H1 (cell line): ENCODE measurements at regions not wholly inside any gene's neighbourhood (a gene's known extent, or its start where the extent isn't known, plus 50 kb on each side); places are given as distances from the start of the nearest gene placed in this dataset.

Experiments used
- CTCF ChIA-PET: fragments of 300-600 bp; sonication (Branson Sonifier 250); formaldehyde crosslinking; loops from one replicate; lab custom pipeline; 2021; ENCODE audit not compliant: partially characterized antibody; lab: Charles Lee
- POLR2A ChIA-PET: fragments of 300-600 bp; sonication (Branson Sonifier 250); formaldehyde crosslinking; loops from one replicate; lab custom pipeline; 2021; ENCODE audit warnings: inconsistent platforms; ENCODE audit not compliant: partially characterized antibody; lab: Charles Lee
- DNase-seq, 2 experiments: peaks; one replicate each; pipeline versions ENCODE4 v3.0.0 to v3.0.0-alpha.2; 2010 to 2022; ENCODE audit warnings: low spot score in 2 of 2, low read depth in 1 of 2, mixed read lengths in 1 of 2
- FAIRE-seq: peaks from 2 replicates; lab custom pipeline; 2011; peaks lifted over from hg19 to GRCh38; lab: Jason Lieb, UNC
- H2AFZ ChIP-seq: 2 replicates; pipeline ENCODE4 v1.8.1; 2012; ENCODE audit warnings: low read length, inconsistent platforms
- H2AK5ac ChIP-seq: 2 replicates; pipeline ENCODE4 v1.6.1; 2013; ENCODE audit warnings: low read depth, low read length
- H2BK120ac ChIP-seq: replicated peaks from 2 replicates; pipeline ENCODE3; 2013; ENCODE audit warnings: low read depth, low read length, inconsistent platforms
- H2BK12ac ChIP-seq: 2 replicates; pipeline ENCODE4 v1.6.1; 2013; ENCODE audit warnings: low read depth, low read length
- H2BK15ac ChIP-seq: 2 replicates; pipeline ENCODE4 v1.6.1; 2013; ENCODE audit warnings: low read length
- H2BK20ac ChIP-seq: 2 replicates; pipeline ENCODE4 v1.6.1; 2013; ENCODE audit warnings: low read length
- H2BK5ac ChIP-seq: 2 replicates; pipeline ENCODE4 v1.6.1; 2013; ENCODE audit warnings: low read depth, low read length
- H3K14ac ChIP-seq: 2 replicates; pipeline ENCODE4 v1.6.1; 2013; ENCODE audit warnings: inconsistent platforms; ENCODE audit not compliant: insufficient read length
- H3K18ac ChIP-seq: 2 replicates; pipeline ENCODE4 v1.6.1; 2013; ENCODE audit warnings: low read length; ENCODE audit errors: extremely low read depth
- H3K23ac ChIP-seq: 2 replicates; pipeline ENCODE4 v1.6.1; 2013; ENCODE audit warnings: inconsistent platforms; ENCODE audit not compliant: insufficient read length
- H3K23me2 ChIP-seq: 2 replicates; pipeline ENCODE4 v1.6.1; 2013; ENCODE audit warnings: low read depth, low read length
- H3K27ac ChIP-seq: 2 replicates; pipeline ENCODE4 v1.6.1; 2011; ENCODE audit warnings: low read depth, low read length, inconsistent platforms
- H3K27me3 ChIP-seq, 4 experiments: replicated peaks in 1 of 4; 1 replicate in 1 of 4; 2 replicates in 3 of 4; pipeline versions ENCODE4 v1.6.1 to v1.8.1; 2011 to 2013; ENCODE audit warnings: low read length in 3 of 4, mild to moderate bottlenecking in 3 of 4, inconsistent platforms in 2 of 4, mixed read lengths in 2 of 4, moderate library complexity in 1 of 4; ENCODE audit not compliant: control insufficient read depth in 3 of 4, insufficient read depth in 3 of 4; ENCODE audit errors: extremely low read depth in 1 of 4
- H3K36me3 ChIP-seq, 4 experiments: 2 replicates each; pipeline versions ENCODE4 v1.6.1 to v1.8.1; 2011 to 2013; ENCODE audit warnings: mild to moderate bottlenecking in 4 of 4, low read length in 3 of 4, moderate library complexity in 2 of 4, control low read depth in 1 of 4, inconsistent platforms in 1 of 4; ENCODE audit not compliant: insufficient read depth in 4 of 4, control insufficient read depth in 2 of 4
- H3K4ac ChIP-seq: replicated peaks from 2 replicates; pipeline ENCODE3; 2013; ENCODE audit warnings: low read length, low read depth, mixed read lengths, inconsistent platforms; ENCODE audit not compliant: insufficient read length
- H3K4me1 ChIP-seq, 4 experiments: replicated peaks in 1 of 4; 1 replicate in 1 of 4; 2 replicates in 3 of 4; pipeline versions ENCODE4 v1.6.1 to v1.8.1; 2011 to 2013; ENCODE audit warnings: low read length in 3 of 4, inconsistent platforms in 2 of 4, mixed read lengths in 1 of 4; ENCODE audit not compliant: insufficient read depth in 4 of 4, control insufficient read depth in 3 of 4
- H3K4me2 ChIP-seq, 2 experiments: 2 replicates each; pipeline versions ENCODE4 v1.6.1 to v1.8.1; 2011 to 2013; ENCODE audit warnings: low read depth in 2 of 2, low read length in 2 of 2, control low read depth in 1 of 2, inconsistent platforms in 1 of 2, mild to moderate bottlenecking in 1 of 2; ENCODE audit not compliant: insufficient read depth in 1 of 2
- H3K4me3 ChIP-seq, 4 experiments: fragments of 200-600, 300-600 bp in 1 of 4; sonication (generic), shearing (Covaris generic), sonication (Bioruptor Twin) in 1 of 4; 2 replicates each; pipeline versions ENCODE4 v1.5.1 to v1.8.1; 2011 to 2016; ENCODE audit warnings: low read length in 4 of 4, low read depth in 3 of 4, control low read depth in 2 of 4, inconsistent platforms in 2 of 4, mild to moderate bottlenecking in 2 of 4, mixed read lengths in 1 of 4, moderate library complexity in 1 of 4; ENCODE audit not compliant: insufficient read depth in 2 of 4; ENCODE audit errors: extremely low read depth in 1 of 4
- H3K56ac ChIP-seq: replicated peaks from 2 replicates; pipeline ENCODE3; 2013; ENCODE audit warnings: low read depth, mild to moderate bottlenecking, mixed read lengths, low read length, inconsistent platforms; ENCODE audit not compliant: insufficient read length
- H3K79me1 ChIP-seq: 2 replicates; pipeline ENCODE4 v1.6.1; 2013; ENCODE audit warnings: low read depth, low read length, control low read depth
- H3K79me2 ChIP-seq, 2 experiments: 2 replicates each; pipeline versions ENCODE4 v1.6.1 to v1.8.1; 2012 to 2013; ENCODE audit warnings: low read length in 2 of 2, mild to moderate bottlenecking in 2 of 2, inconsistent platforms in 1 of 2; ENCODE audit not compliant: insufficient read depth in 2 of 2, control insufficient read depth in 1 of 2
- H3K9ac ChIP-seq, 4 experiments: replicated peaks in 1 of 4; 1 replicate in 1 of 4; 2 replicates in 3 of 4; pipeline versions ENCODE4 v1.6.1 to v1.8.1; 2011 to 2013; ENCODE audit warnings: low read depth in 3 of 4, low read length in 3 of 4, control low read depth in 2 of 4, mild to moderate bottlenecking in 2 of 4, moderate library complexity in 2 of 4, inconsistent platforms in 1 of 4; ENCODE audit errors: extremely low read depth in 1 of 4
- H3K9me3 ChIP-seq, 2 experiments: 2 replicates each; pipeline versions ENCODE4 v1.6.1 to v1.8.1; 2012 to 2013; ENCODE audit warnings: mild to moderate bottlenecking in 2 of 2, moderate library complexity in 2 of 2, control low read depth in 1 of 2, inconsistent platforms in 1 of 2, low read depth in 1 of 2, low read length in 1 of 2, mixed read lengths in 1 of 2; ENCODE audit not compliant: insufficient read depth in 2 of 2
- H4K20me1 ChIP-seq, 2 experiments: replicated peaks in 1 of 2; 2 replicates each; pipeline versions ENCODE3 to v1.8.1; 2011 to 2013; ENCODE audit warnings: inconsistent platforms in 2 of 2, low read length in 2 of 2, mild to moderate bottlenecking in 1 of 2; ENCODE audit not compliant: insufficient read depth in 2 of 2, control insufficient read depth in 1 of 2
- H4K5ac ChIP-seq: 2 replicates; pipeline ENCODE4 v1.6.1; 2013; ENCODE audit warnings: low read length, low read depth, mixed read lengths, inconsistent platforms; ENCODE audit not compliant: insufficient read length
- H4K8ac ChIP-seq: 2 replicates; pipeline ENCODE4 v1.8.0; 2013; ENCODE audit warnings: mild to moderate bottlenecking, moderate library complexity, low read length, inconsistent platforms; ENCODE audit not compliant: insufficient read depth; ENCODE audit errors: extremely low read depth
- H4K91ac ChIP-seq: replicated peaks from 2 replicates; pipeline ENCODE3; 2013; ENCODE audit warnings: low read length, mixed read lengths, inconsistent platforms; ENCODE audit not compliant: insufficient read length
- ASH2L ChIP-seq: fragments of 200-600, 300-600 bp; sonication (generic); IDR thresholded peaks from one replicate; pipeline ENCODE4 v1.7.1; 2017; ENCODE audit warnings: low read length
- BCL11A ChIP-seq, 2 experiments: IDR thresholded peaks; one replicate each; pipeline ENCODE4 v1.6.1; 2011; ENCODE audit warnings: low read depth in 2 of 2, low read length in 2 of 2, mild to moderate bottlenecking in 2 of 2
- CBX5 ChIP-seq: fragments of 300-800, 300-1000 bp; sonication (generic); IDR thresholded peaks from 2 replicates; pipeline ENCODE4 v1.7.1; 2016; ENCODE audit warnings: antibody characterized with exemption, low read length, low read depth
- CEBPB ChIP-seq: IDR thresholded peaks from 2 replicates; pipeline ENCODE4 v1.6.1; 2012; ENCODE audit warnings: low read depth, low read length
- CREB1 ChIP-seq: IDR thresholded peaks from 2 replicates; pipeline ENCODE4 v1.6.1; 2012; ENCODE audit warnings: inconsistent platforms
- E2F6 ChIP-seq: IDR thresholded peaks from 2 replicates; pipeline ENCODE4 v1.6.1; 2012; ENCODE audit warnings: inconsistent platforms
- EGR1 ChIP-seq: IDR thresholded peaks from 2 replicates; pipeline ENCODE4 v1.6.1; 2011; ENCODE audit warnings: low read depth, low read length, borderline replicate concordance
- NRF1 ChIP-seq: IDR thresholded peaks from 2 replicates; pipeline ENCODE4 v1.6.1; 2011; ENCODE audit warnings: mild to moderate bottlenecking, low read depth, low read length, improper control_type of control experiment
- RBBP5 ChIP-seq: IDR thresholded peaks from 2 replicates; pipeline ENCODE4 v1.7.1; 2012; ENCODE audit warnings: low read depth, mild to moderate bottlenecking, inconsistent platforms, low read length, moderate library complexity, borderline replicate concordance
- SIN3A ChIP-seq, 2 experiments: IDR thresholded peaks in 1 of 2; conservative IDR thresholded peaks in 1 of 2; 2 replicates each; pipeline ENCODE4 v1.6.1; 2011 to 2012; ENCODE audit warnings: low read length in 2 of 2, improper control_type of control experiment in 1 of 2, low read depth in 1 of 2, mild to moderate bottlenecking in 1 of 2
- SIX5 ChIP-seq: IDR thresholded peaks from 2 replicates; pipeline ENCODE4 v1.6.1; 2011; ENCODE audit warnings: mild to moderate bottlenecking, low read depth, low read length
- SP1 ChIP-seq: IDR thresholded peaks from 2 replicates; pipeline ENCODE4 v1.6.1; 2011; ENCODE audit warnings: low read depth, low read length
- SRF ChIP-seq: IDR thresholded peaks from 2 replicates; pipeline ENCODE4 v1.6.1; 2011; ENCODE audit warnings: mild to moderate bottlenecking, low read depth, low read length, moderate library complexity
- TAF1 ChIP-seq: IDR thresholded peaks from 2 replicates; pipeline ENCODE4 v1.6.1; 2011; ENCODE audit warnings: mild to moderate bottlenecking, low read depth, low read length
- TBP ChIP-seq: IDR thresholded peaks from 2 replicates; pipeline ENCODE4 v1.6.1; 2011; ENCODE audit warnings: low read depth, low read length, improper control_type of control experiment
- TEAD4 ChIP-seq: IDR thresholded peaks from 2 replicates; pipeline ENCODE4 v1.6.1; 2012; ENCODE audit warnings: low read depth, low read length, inconsistent platforms, mixed read lengths
- WGBS, 2 experiments: shearing (Covaris generic) in 1 of 2; methylation state at CpG; one replicate each; pipeline versions ENCODE4 v1.1.6 to v1.1.7; 2013 to 2015; ENCODE audit warnings: low lambda C conversion rate in 2 of 2, mixed read lengths in 2 of 2, inconsistent platforms in 1 of 2, low coverage in 1 of 2, missing lambda C conversion rate in 1 of 2; ENCODE audit not compliant: insufficient replicate concordance in 2 of 2, insufficient coverage in 1 of 2, insufficient read length in 1 of 2; ENCODE audit errors: extremely low coverage in 1 of 2, missing lambda C conversion rate in 1 of 2; 5-methylcytosine and 5-hydroxymethylcytosine counted together

DNA sequence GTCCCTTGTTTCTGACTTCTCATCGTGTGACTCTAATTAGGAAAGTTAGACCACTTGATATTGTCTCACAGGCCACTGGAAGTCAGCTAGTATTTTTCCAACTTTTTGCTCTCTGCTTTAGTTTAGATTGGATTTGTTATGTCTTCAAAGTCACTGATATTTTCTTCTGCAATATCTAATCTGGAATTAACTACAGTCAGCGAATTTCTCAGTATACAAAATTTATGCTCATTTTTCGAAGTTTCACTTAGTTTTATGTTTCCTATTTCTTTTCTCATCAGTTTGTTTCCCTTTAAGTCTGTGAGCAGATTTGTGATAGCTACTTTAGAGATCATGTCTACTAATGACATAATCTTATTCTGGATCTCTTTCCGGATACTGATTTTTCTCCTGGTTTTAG is 1027.2 kb upstream of the CNTN5 start:
- H3K79me1 ChIP-seq: no peaks in the 10 kb centered on the region
- no peak overlapping the region for H3K56ac ChIP-seq
- H3K79me2 ChIP-seq: no peaks in the 10 kb centered on the region
- no peak overlapping the region for H3K4me2 ChIP-seq
- ChIA-PET POLR2A (interaction anchor here (0.5 kb wide), 1 partner anchor 942 kb away, joined by 3 read pairs; no protein-coding TSS in a partner anchor), CTCF (interaction anchor here (1.0 kb wide), 1 partner anchor 19 kb away, joined by 3 read pairs; no protein-coding TSS in a partner anchor)
- H2AFZ ChIP-seq: no peak overlapping the region
- no peaks in the 10 kb centered on the region for H3K23me2 ChIP-seq
- no peak overlapping the region for H3K14ac ChIP-seq
- no peak overlapping the region for H3K4me3 ChIP-seq
- H3K27me3 ChIP-seq: no peaks in the 10 kb centered on the region
- H2BK120ac ChIP-seq: no peak overlapping the region
- no peak overlapping the region for H2BK15ac ChIP-seq
- no peaks in the 10 kb centered on the region for H4K20me1 ChIP-seq
- H2AK5ac ChIP-seq: no peak overlapping the region
- no peak for TF ChIP-seq BCL11A (IDR thresholded peaks at IDR 0.05; ENCODE audit: low read depth in 2 of 2, low read length in 2 of 2)
- TF ChIP-seq RBBP5: no peak
- TF ChIP-seq EGR1: no peak
- TF ChIP-seq CBX5: no peak
- TF ChIP-seq TEAD4: no peak
- no peak for TF ChIP-seq TBP
- no peak for TF ChIP-seq E2F6
- no peak for TF ChIP-seq CREB1
- TF ChIP-seq SIX5: no peak
- TF ChIP-seq NRF1: no peak
- no peak for TF ChIP-seq SIN3A (conservative IDR thresholded peaks at IDR 0.05 in 1 of 2, IDR thresholded peaks at IDR 0.05 in 1 of 2; ENCODE audit: low read depth in 1 of 2, low read length in 2 of 2)
- TF ChIP-seq ASH2L: no peak
- TF ChIP-seq SRF: no peak
- no peak for TF ChIP-seq TAF1
- TF ChIP-seq CEBPB: no peak
- no peak for TF ChIP-seq SP1
- H3K36me3 ChIP-seq: no peaks in the 10 kb centered on the region
- no peak overlapping the region for H2BK12ac ChIP-seq
- no peak overlapping the region for H3K18ac ChIP-seq
- H3K4me1 ChIP-seq: peaks cover 0 to 3% (median 0%) of the 10 kb centered on the region in 4 experiments; a peak in 1 of 7 replicates
- H3K23ac ChIP-seq: no peak overlapping the region
- no peak overlapping the region for H3K4ac ChIP-seq
- H3K27ac ChIP-seq: no peak overlapping the region
- DNase-seq: no peak
- H4K91ac ChIP-seq: no peak overlapping the region
- no peak overlapping the region for H2BK20ac ChIP-seq
- no peak overlapping the region for H3K9ac ChIP-seq
- no peaks in the 10 kb centered on the region for H3K9me3 ChIP-seq
- no peak for FAIRE-seq
- H2BK5ac ChIP-seq: no peak overlapping the region
- WGBS, 2 experiments: 93% methylated on average over 4 of the region's 4 CpGs; no CpG with 5 or more reads in 1 of the 2 experiments
- H4K8ac ChIP-seq: no peak overlapping the region
- no peak overlapping the region for H4K5ac ChIP-seq
